ENCODE measurements at regions not wholly inside any gene's neighbourhood (a gene's known extent, or its start where the extent isn't known, plus 50 kb on each side); places are given as distances from the start of the nearest gene placed in this dataset.
"Not testable (repeated sequence)": the region's sequence is repeated elsewhere in the genome, so short reads cannot be mapped to it uniquely, and the experiment has no call there.

- no peak for DNase-seq (ENCODE audit: low read depth in 2 of 2)
These were observed 959.2 kb upstream of the SEMA6A start for GRCh38 chr5:117533792-117534191.

- DNase-seq (ENCODE audit: low read depth in 2 of 2) = not testable (repeated sequence)
These were observed 958.5 kb upstream of the SEMA6A start for GRCh38 chr5:117533051-117533670.

- DNase-seq (ENCODE audit: low read depth in 2 of 2) = no peak
These were observed 945.4 kb upstream of the SEMA6A start for GRCh38 chr5:117519957-117520500.

- no peak for DNase-seq (ENCODE audit: low read depth in 2 of 2)
These were observed 929.7 kb upstream of the SEMA6A start for GRCh38 chr5:117504305-117504704.

- no peak for DNase-seq (ENCODE audit: low read depth in 2 of 2)
These were observed 923.0 kb upstream of the SEMA6A start for GRCh38 chr5:117497601-117498000.

GRCh38 chr5:117496801-117497200 lies 922.2 kb upstream of the SEMA6A start:
- no peak for DNase-seq (ENCODE audit: low read depth in 2 of 2)

GRCh38 chr5:117494188-117494587 lies 919.6 kb upstream of the SEMA6A start:
- no peak for DNase-seq (ENCODE audit: low read depth in 2 of 2)

GRCh38 chr5:117488976-117489500 lies 914.4 kb upstream of the SEMA6A start:
- DNase-seq (ENCODE audit: low read depth in 2 of 2) = no peak

GRCh38 chr5:117487556-117487955 lies 912.9 kb upstream of the SEMA6A start:
- DNase-seq (ENCODE audit: low read depth in 2 of 2) = no peak

GRCh38 chr5:117486879-117487391 lies 912.3 kb upstream of the SEMA6A start:
- DNase-seq (ENCODE audit: low read depth in 2 of 2) = no peak

- DNase-seq (ENCODE audit: low read depth in 2 of 2) = no peak
These were observed 911.6 kb upstream of the SEMA6A start for GRCh38 chr5:117486261-117486660.

- DNase-seq (ENCODE audit: low read depth in 2 of 2) = no peak
These were observed 901.3 kb upstream of the SEMA6A start for GRCh38 chr5:117475919-117476318.

GRCh38 chr5:117473165-117473564 lies 898.5 kb upstream of the SEMA6A start:
- no peak for DNase-seq (ENCODE audit: low read depth in 2 of 2)

- DNase-seq (ENCODE audit: low read depth in 2 of 2) = no peak
These were observed 889.4 kb upstream of the SEMA6A start for GRCh38 chr5:117463881-117464570.

GRCh38 chr5:117461966-117462365 lies 887.3 kb upstream of the SEMA6A start:
- no peak for DNase-seq (ENCODE audit: low read depth in 2 of 2)

- no peak for DNase-seq (ENCODE audit: low read depth in 2 of 2)
These were observed 886.8 kb upstream of the SEMA6A start for GRCh38 chr5:117461403-117461802.

GRCh38 chr5:117457656-117458055 lies 883.0 kb upstream of the SEMA6A start:
- no peak for DNase-seq (ENCODE audit: low read depth in 2 of 2)

- no peak for DNase-seq (ENCODE audit: low read depth in 2 of 2)
These were observed 882.3 kb upstream of the SEMA6A start for GRCh38 chr5:117456866-117457470.

- no peak for DNase-seq (ENCODE audit: low read depth in 2 of 2)
These were observed 880.9 kb upstream of the SEMA6A start for GRCh38 chr5:117455236-117456233.

- no peak for DNase-seq (ENCODE audit: low read depth in 2 of 2)
These were observed 880.1 kb upstream of the SEMA6A start for GRCh38 chr5:117454716-117455212.

GRCh38 chr5:117436846-117437245 lies 862.2 kb upstream of the SEMA6A start:
- no peak for DNase-seq (ENCODE audit: low read depth in 2 of 2)

All from stimulated activated CD8-positive, alpha-beta memory T cell treated with anti-CD3 and anti-CD28 coated beads, Interleukin-7, amount 100 ng/mL, for 4 hours (primary cell).